ENCODE measurements at regions not wholly inside any gene's neighbourhood (a gene's known extent, or its start where the extent isn't known, plus 50 kb on each side); places are given as distances from the start of the nearest gene placed in this dataset.

- TF ChIP-seq POLR2A (IDR thresholded peaks at IDR 0.05; ENCODE audit: low read length): no peak
- TF ChIP-seq GATA1 (IDR thresholded peaks at IDR 0.05; ENCODE audit: low read depth, low read length): no peak
These were observed 591.3 kb downstream of the ZEB2 start for GRCh38 chr2:143928613-143929012.

Data from erythroblast (primary cell).